Fibroblast of skin of right quadriceps (primary cell): ENCODE measurements at regions not wholly inside any gene's neighbourhood (a gene's known extent, or its start where the extent isn't known, plus 50 kb on each side); places are given as distances from the start of the nearest gene placed in this dataset.

Experiments
- DNase-seq: peaks from one replicate; pipeline ENCODE4 v3.0.0-alpha.2; 2013

DNA sequence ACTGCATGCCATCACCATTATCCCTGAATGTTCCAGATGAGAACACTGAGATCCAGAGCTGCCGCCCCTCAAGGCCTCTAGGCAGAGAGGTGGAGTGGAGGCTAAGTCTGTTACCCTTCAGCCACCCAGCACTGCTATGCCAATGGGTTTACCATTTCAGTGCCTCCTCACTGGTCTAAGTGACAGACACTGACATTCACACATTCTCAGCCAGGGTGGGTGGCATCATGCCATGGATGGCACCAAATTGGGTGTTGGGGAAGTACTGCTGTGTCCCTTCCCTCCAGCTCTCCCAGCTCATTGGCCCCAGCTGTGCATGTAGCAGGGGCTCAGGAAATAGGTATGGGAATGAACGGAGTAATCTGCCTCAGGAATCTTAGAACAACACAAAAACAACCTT lies 96.8 kb upstream of the PLET1 start:
- DNase-seq, result no peak

DNA sequence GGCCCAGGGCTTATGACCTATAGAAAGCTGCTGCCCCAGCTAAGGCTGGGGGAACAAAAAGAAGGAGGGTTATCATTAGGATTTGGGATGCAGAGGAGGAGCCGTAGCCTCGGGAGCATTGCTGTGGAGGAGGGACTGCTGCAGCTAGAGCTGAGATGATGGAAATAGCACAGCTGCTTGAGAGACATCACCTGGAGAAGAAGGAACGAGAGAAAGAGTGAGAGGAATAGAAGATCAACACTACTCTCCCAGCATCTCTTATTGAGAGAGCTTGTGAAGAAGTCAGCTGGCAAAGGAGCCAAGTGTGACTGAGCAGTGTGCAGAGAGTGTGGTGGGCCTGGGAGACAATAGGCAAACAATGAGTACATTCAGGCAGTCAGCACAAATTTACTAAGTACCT lies 100.7 kb upstream of the PLET1 start:
- DNase-seq, result no peak

DNA sequence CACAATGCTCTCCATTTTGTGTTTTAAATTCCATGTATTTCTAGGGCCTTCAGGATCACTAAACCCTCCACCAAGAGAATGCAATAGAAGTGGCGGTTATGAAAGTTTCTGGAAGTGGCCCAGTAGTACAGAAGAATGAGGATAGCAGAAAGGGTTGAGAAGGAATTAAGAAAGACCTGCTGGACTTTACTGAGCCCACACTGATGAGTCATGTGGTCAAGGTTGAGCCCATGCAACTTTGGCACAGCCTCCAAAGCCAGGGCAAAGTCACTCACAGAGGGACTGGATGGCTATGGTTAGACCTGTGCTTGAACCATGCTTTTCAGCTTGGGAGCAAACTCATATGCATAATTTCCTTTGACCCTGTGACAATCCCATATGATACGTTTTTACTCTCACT lies 102.9 kb upstream of the PLET1 start:
- DNase-seq, result no peak

DNA sequence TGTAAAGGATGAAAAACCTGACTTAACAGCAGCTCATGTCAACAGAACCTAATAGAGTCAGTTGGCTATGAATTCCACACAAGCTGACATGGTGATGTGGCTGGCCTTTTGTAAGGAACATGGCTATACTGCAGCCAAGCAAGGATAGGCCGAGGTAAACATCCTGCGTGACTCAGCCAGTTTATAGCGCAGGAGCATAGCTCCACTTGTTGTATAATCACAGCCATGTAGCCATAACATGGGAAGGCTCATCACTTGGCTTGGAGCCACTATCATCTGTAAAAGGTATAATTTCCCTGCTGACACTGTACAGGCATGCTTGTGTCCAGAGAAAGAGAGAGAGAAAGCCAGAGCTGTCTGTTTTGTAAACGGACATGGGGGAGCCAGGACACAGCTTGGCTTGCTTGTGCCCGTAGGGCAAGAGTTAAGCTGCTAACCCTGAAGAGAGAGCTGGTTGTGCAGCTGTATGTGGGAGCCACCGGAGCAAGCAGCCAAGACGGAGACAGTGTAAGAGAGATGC lies 104.4 kb upstream of the PLET1 start:
- DNase-seq, result peak; percentile 89

DNA sequence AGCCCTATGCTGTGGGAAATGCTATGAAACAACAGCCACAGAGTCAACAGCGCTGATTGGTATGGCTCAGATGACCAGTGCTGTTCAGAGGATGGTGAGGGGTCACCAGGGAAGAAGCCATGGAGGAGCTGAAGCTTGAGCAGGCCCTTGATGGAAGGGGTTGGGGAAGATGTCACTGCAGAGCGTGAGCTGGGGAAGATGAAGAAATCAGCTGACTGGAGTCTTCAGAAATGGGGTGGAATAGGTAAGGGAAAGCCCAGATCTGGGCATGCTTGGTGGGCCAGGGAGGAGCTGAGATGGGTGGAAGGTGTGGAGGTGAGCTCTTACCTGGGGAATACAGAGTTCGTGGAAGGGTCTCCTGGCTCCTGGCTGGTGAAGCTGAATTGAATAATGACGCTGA lies 105.4 kb upstream of the PLET1 start:
- DNase-seq, result no peak

DNA sequence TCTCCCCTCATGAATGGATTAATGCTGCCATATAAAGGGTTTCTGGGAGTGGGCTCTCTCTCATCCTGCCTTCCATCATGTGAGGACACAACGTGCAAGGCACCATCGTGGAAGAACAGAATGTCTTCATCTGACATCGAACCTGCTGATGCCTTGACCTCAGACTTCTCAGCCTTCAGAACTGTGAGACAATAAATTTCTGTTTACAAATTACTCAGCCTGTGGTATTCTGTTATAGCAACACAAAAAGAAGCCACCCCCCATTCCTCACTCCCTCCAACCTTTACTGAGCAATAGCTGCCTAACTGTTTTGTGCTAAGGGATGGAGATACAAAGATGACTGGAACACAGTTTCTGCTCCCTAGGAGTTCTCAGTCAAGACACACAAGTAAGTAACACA lies 106.1 kb upstream of the PLET1 start:
- no peak for DNase-seq

DNA sequence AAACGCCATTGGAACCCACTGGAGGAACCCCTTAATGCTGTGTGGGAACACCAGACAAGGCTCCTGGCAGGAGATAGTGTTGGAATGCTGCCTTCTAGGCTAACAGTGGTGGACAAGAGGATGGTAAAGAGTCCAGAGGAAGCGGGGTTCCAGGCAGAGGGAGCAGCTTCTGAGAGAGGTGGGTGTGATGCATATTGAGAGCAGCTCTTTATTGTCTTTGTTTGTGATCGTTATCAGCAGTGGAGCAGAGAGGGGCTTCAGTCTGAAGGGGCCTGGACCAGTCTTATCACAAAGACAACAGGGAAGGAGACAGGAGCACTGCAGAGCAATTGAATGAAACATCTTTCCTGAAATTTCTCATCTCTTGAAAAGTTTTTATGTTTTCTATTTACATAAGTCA lies 106.8 kb upstream of the PLET1 start:
- DNase-seq, result no peak

DNA sequence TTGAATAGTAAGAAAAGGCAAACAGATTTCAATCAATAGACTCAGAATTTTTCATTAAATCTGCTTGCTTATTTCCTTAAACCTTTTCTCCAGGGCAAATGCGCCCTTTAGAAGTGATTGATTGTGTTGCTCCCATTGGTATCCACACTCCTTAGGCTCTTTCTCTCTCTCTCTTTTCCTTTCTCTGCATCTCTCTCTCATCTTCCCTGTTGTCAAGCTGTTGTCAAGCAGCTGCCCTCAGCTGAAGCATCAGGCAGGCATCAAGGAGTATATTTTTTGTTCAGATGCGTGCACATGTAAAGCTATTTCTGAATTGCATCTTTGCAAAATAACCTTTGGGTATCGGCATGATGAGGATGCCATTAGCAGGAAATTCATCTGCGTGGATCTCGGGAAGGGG lies 107.2 kb upstream of the PLET1 start:
- no peak for DNase-seq

DNA sequence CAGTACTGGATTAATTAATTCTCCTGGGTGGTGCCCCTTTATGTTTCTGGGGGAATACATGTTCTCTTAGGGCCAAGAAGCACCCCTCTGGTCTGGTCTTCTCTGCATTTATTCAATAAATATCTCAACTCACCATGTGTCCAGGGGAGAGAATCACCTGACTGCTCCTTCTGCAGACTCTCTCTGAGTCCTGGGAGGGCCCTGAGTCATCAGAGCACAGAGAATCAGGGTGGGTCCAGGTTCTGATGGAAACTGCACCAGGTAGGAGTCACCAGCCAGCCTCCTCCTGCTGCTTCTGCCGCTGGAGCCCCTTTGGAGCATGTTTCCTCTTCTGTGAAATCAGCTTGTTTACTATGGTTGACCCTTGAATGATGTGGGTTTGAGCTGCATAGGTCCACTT lies 107.7 kb upstream of the PLET1 start:
- DNase-seq, result no peak

DNA sequence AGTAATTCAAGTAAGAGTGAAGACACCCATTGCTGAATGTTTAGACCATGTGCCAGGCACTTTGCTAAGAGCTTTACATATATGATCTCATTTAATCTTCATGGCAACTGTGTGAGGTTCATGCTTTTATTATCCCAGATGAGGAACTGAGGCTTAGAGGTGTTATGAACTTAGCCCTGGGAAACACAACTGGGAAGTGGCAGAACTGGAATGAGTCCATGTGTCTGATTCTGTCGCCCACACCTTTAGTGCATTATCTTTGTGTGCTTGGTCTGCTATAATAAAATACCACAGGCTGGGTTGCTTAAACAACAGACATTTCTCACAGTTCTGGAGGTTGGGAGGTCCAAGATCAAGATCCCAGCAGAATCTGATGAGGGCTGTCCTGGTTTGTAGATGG lies 108.7 kb upstream of the PLET1 start:
- no peak for DNase-seq

DNA sequence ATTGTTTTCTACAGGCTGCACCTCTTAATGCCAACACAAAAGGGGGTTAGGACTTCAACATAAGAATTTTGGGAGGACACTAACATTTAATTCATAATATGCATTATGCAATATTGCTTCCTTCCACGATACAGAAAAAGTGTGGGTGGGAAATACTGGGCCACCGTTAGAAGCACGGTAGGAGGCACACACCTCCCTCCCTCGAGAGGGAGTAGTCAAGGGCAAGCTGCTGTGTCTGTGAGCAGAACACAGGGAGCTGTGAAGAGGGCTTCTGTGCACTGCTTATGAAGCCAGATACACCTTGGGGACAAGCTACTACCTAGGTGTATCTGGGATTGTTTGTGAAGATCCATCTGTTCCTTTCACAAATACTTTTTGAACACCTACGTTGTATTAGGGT lies 109.3 kb upstream of the PLET1 start:
- no peak for DNase-seq

DNA sequence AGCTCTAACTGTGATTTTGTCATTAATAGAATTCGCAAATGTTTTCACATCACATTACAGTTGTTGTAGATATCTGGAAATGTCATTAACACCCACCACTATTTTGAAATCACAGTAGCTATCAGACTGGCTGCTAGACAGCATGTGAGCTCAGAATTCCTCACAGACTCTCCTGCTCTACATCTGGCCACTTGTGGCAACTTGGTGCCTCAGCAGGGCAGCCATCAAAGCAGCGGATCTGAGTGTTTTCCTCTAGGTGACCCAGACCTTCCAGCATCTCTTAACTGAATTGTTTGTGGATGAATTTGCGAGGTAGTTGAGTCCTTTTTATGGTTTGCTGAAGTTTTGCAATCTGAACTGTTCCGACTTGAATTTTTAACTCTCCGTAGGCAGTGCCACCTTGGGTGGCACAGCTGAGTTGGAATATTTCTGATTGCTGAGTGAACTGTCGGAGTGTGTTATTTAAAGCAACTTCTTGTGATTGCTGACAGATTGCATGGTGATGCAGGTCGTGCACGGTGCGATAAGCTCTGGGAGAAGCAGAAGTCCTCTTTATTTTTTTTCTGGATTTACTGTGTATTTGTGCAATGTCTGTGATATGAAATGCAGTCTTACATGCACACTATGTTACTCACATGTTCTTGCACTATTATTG lies 114.0 kb upstream of the PLET1 start:
- DNase-seq, result no peak

DNA sequence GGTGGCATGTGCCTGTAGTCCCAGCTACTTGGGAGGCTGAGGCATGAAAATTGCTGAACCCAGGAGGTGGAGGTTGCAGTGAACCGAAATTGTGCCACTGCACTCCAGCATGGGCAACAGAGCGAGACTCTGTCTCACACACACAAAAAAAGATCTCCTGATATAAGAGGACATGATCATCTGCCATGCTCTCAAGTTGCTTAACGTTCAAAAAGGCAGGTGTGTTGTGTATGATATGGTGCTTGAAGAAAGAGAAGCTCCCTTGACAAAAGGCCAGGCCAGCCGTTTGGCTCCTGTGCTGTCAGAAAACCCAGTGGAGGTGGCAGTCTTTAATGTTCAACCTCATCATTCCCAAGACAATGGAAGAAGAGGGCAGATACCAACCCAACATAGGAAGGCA lies 117.3 kb upstream of the PLET1 start:
- DNase-seq, result no peak

DNA sequence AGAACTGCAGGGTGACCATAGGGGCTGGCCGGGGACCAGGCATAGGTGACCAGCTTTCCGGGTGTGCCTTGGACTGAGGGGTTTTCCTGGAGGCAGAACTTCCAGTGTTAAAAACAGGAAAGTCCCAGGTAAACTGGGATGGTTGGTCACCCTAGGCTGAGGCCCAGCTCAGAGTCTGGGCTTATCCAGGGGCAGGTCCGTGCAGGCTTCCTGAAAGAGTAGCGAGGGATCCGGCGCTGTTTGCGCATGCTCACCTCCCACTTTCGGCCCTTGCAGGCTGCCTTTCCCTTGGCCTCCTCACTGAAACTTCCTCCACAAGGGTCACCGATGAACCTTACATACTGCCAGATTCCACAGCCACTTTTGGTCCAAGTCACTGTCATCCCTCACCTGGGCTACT lies 119.8 kb upstream of the PLET1 start:
- no peak for DNase-seq

DNA sequence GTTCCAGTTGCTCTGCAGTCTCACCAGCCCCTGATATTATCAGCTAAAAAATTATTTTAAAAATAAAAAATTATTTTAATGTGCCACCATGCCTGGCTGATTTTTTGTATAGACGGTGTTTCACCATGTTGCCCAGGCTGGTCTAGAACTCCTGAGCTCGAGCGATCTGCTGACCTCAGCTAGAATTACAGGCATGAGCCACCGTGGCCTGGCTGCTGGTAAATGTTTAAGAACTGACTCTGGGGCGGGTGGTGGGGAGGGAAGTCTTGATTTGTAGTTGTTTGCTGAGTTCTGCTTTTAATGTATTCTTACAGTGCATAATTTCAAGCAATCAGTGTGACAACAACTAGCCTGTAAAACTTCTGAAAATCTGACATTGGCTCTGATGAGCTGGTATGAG lies 120.9 kb upstream of the PLET1 start:
- no peak for DNase-seq

DNA sequence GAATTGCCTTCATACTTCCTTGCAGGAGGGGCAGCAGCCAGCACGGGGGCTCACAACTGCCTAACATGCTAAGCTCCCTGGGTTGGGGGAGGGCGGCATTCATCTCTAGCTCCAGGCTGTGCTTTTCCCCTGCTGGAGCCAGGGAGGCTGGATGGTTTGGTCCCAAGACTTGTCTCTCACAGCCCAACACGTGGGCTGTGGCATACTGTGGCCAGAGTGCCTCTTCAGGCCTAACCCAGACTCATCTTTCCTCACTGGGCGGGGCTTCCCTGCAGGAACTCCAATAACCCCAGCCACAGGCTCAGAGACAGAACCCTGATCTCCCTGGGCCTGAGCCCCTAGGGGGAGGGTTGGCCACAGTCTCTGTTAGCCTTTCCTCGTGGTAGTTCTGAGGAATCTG lies 121.9 kb upstream of the PLET1 start:
- DNase-seq, result no peak

DNA sequence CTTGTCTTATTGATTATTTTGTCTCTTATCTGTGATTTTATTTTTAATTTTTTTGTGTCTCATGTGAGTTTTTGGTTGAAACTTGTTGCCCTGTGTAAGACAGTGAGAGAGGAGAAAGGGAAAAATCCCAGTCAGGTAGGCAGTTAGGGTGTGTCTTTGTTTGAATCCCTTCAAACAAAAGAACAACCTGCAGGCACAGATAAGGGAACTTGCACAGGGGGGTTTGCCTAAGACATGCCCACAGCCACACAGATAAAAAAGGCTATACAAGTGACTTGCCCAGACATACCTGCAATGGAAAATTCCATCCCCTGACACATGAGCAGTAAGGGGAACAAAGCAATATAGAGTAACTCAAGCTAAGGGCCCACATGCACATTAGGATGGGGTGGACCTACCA lies 127.8 kb upstream of the PLET1 start:
- DNase-seq, result no peak

DNA sequence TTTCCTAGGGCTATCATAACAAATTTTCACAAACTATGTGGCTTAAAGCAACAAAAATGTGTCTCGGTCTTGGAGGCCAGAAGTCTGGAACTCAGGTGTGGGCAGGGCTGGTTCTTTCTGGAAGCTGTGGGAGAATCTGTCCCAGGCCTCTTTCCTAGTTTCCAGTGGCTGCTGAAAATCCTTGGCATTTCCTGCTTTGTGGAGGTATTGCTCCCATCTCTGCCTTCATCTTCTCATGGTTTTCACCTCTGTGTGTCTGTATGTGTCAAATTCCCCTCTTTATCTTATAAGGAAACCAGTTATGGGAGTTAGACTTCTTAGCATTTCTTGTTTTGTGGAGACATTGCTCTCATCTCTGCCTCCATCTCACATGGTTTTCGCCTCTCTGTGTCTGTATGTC lies 130.4 kb upstream of the PLET1 start:
- no peak for DNase-seq

DNA sequence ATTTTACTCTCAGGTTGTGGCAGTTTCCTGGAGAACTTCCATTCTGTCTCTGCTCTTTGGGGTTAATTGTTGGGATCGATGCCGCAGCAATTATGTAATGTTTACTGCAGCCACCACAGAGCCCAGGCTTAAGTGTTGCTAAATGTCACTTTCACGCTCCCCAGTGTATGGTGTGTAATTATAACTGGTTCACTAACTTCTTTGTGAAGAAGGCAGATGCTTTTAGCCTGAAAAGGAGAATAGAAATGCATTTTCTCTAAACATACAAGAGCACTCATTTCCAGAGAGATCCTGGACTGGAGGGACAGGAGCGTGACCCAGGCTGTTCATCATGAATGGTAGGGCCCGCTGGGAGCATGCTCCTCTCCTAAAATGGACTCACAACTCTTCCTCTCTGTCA lies 132.2 kb upstream of the PLET1 start:
- DNase-seq, result no peak

DNA sequence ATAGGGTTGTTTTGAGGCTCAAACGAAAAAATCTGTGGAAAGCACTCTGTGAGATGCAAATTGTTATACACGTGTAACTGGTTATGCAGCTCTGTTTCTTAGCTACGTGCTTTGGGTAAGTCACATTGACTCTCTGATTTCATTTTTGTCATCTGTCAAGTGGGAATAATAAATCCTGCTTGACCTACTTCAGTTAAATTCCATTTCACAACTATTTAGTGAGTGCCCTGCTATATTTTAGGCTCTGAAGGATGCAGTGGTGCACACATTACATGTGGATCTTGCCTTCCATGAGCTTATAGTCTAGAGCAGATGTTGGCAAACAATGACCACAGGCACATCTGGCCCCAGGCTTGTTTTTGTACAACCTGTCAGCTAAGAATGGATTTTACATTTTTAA lies 133.6 kb upstream of the PLET1 start:
- no peak for DNase-seq

DNA sequence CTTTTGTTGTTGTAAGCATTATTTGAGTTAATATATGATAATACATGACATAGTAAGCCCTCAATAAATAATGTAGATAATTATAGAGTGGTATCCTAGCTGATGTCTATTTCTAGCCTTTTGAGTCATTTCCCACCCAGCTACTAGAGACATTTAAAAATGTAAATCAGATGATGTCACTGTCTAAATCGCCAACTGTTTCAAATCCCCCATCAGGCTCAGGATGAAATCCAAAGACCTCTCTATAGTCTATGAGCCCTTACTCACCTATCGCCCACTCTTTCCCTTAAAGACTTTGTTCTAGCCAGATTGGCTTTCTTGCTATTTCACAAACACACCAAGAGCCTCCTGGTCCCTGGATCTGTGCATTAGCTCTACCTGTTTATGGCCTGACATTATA lies 135.4 kb upstream of the PLET1 start:
- peak; percentile 28 for DNase-seq

DNA sequence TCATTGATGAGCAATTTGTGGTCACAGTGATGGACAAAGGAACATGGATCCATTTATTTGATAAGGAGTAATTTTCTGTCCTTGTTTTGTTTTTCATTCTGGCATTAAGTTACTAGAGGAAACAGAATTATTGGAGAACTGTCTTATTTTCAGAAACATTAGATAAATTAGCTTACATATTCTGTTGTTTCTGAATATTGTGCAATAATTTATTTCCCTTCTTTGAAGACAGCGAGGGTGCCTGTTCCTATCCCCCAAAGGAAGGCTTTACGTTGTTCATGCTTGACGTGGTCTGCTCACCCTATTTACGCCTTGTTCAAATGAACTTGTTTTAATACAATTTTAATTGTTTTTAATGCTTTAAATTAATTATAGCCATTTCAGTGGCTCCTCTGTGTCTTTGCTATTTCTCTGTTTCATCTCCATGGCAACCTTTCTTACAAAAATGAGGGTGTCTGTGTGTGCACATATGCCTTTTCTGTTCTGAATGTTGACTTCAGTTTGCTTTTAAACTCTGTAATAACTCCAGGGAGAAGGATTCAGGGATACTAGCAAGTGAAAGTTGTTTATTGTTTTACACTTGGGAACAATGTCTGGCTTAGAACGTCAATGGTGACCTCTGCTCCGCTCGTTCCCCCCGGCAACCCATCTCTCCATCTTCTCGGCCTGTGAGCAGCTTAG lies 138.3 kb upstream of the PLET1 start:
- DNase-seq, result no peak

DNA sequence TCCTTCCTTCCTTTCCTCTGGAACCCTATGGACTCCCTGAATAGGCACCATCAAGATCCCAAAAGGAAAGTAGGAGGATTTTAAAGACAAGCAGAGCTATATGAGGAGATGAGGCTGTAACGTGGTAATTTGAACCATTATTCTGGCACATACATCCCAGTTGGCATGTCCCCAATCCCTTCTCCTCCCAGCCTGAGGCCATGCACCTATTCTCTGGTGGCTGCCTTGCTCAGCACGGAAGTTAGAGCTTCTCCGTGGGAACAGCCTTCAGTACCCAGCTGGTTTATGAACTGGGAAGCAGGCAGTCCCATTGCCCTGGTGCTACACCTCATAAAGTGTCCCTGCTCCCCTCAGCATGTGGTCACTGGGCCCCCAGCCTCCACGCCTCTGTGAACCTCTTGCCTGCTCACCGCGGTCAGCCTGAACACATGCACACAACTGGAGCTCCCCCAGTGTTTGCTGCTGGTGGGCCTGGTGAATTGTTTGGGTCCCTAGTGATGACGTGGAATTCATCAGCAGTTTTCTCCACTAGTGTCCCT lies 139.9 kb upstream of the PLET1 start:
- no peak for DNase-seq

DNA sequence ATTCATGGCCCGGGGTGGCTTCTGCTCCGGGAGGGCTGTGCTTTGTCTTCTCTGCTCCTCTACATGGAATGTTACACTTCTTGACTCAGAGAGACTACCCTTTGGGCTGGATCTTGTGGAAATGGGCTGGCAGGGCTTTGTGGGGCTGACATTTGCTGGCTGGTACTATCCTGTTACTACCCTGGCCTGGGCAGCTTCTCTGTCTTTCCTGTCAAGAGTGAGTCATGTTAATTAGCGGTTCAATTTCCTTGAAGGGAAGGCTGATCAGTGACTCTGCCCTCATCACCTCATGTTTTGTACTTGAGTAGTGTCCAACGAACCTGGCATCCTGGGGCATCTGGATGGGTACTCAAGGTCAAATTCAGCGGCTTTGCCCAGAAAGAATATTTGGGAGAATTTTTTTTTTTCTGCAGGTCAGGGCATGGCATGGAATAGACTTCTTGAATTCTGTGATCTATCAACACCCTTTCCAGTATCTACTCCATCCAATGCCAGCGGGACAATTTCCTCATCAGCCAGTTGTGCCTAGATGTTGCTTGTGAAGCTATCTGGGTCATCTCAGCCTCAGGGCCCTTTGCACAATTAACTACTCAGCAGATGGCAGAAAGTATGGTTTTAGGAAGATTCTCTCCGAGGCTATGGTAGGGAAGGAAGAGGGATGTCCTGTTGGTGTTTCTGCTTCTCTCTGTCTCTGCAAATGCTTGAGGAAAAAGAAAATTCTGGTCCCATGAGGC lies 140.5 kb upstream of the PLET1 start:
- DNase-seq, result no peak
